Adrenal gland (tissue), 9 donors: ENCODE measurements at regions not wholly inside any gene's neighbourhood (a gene's known extent, or its start where the extent isn't known, plus 50 kb on each side); places are given as distances from the start of the nearest gene placed in this dataset.
"Not testable (repeated sequence)": the region's sequence is repeated elsewhere in the genome, so short reads cannot be mapped to it uniquely, and the experiment has no call there.

Experiments
- DNase-seq, 7 donors: peaks; one replicate each; pipeline ENCODE4 v3.0.0-alpha.2; 2019 to 2020
- H3K27ac ChIP-seq, 5 donors: fragments of 200-600 bp; sonication (generic) in 4 of 5; 1 replicate in 3 of 5; 2 replicates in 2 of 5; pipeline versions ENCODE4 v1.5.1 to v1.8.0; 2016 to 2020; ENCODE audit warnings: mild to moderate bottlenecking in 1 of 5
- H3K27me3 ChIP-seq: fragments of 200-600 bp; 2 replicates; pipeline ENCODE4 v1.8.0; 2021
- H3K36me3 ChIP-seq, 2 donors: fragments of 200-600 bp; replicated peaks in 1 of 2; 1 replicate in 1 of 2; 2 replicates in 1 of 2; pipeline versions ENCODE4 v1.5.1 to v1.8.0; 2018 to 2022
- H3K4me1 ChIP-seq, 2 donors: fragments of 200-600 bp; replicated peaks in 1 of 2; 1 replicate in 1 of 2; 2 replicates in 1 of 2; pipeline versions ENCODE4 v1.5.1 to v1.8.0; 2018 to 2021
- H3K4me3 ChIP-seq, 4 donors: fragments of 200-600 bp; sonication (generic) in 3 of 4; one replicate each; pipeline ENCODE4 v1.5.1; 2016 to 2018
- H3K9me3 ChIP-seq, 3 donors: fragments of 200-600 bp; sonication (generic) in 1 of 3; replicated peaks in 1 of 3; 1 replicate in 2 of 3; 2 replicates in 1 of 3; pipeline versions ENCODE4 v1.5.1 to v1.8.0; 2016 to 2021
- CTCF ChIP-seq, 6 experiments: fragments of 450-650 bp in 4 of 6; fragments of 200-600 bp in 2 of 6; sonication (generic) in 1 of 6; IDR thresholded peaks; 1 replicate in 5 of 6; 2 replicates in 1 of 6; pipeline versions ENCODE4 v1.5.1 to v1.8.0; 2016 to 2021; ENCODE audit warnings: antibody characterized with exemption in 6 of 6, mild to moderate bottlenecking in 2 of 6, moderate library complexity in 1 of 6
- POLR2A ChIP-seq, 2 donors: fragments of 450-650 bp; IDR thresholded peaks; one replicate each; pipeline ENCODE4 v1.6.1; 2017; ENCODE audit warnings: antibody characterized with exemption in 2 of 2, mild to moderate bottlenecking in 2 of 2, moderate library complexity in 1 of 2
- whole genome bisulfite sequencing, 4 donors: extraction: QIAGEN DNeasy Blood & Tissue Kit in 2 of 4; methylation state at CpG; one replicate each; pipeline versions ENCODE4 v1.1.5 to v1.1.7; 2013 to 2017; 5-methylcytosine and 5-hydroxymethylcytosine counted together
- intact Hi-C, 2 donors: fragments of 100-400 bp; cut with DNase I; formaldehyde crosslinking; loops; one replicate each; pipeline versions ENCODE4 v1.14.1 to v1.15.0; 2022 to 2023
- donor health status: healthy with polysubstance abuse.
- donor health status: Bipolar disorder and iron deficiency.
- donor health status: DM: yes; HTN: yes; CAD: no.
- donor health status: DM: no; HTN: no; CAD: no.
- donor health status: DM: no; HTN: no; CAD: no.

DNA sequence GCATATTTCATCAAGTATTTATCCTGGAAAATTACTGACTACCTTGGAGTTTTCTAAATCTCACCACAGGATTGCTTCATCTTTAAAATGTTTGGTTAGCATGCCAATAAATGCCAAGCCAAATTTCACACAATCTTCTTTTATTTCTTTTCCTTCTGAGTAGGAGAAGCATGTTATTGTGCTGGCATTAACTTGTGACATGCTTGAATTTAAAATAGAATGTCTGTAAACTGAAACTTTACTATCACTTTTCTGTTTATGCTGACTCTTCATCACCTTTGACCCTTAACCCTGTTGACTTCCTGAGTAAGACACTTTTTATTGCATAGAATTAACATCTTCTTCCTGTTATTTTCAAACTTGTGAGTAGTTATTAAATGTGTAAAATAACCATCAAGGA is 56.2 kb upstream of the LRRTM4 start:
- H3K4me1 ChIP-seq: no peaks in the 10 kb centered on the region
- no peak overlapping the region for H3K4me3 ChIP-seq
- intact Hi-C loops: no loop called here
- H3K27ac ChIP-seq: no peak overlapping the region
- no peak for DNase-seq
- H3K9me3 ChIP-seq: no peaks in the 10 kb centered on the region
- no peaks in the 10 kb centered on the region for H3K36me3 ChIP-seq
- no peak for TF ChIP-seq CTCF (IDR thresholded peaks at IDR 0.05)
- no peak for TF ChIP-seq POLR2A (IDR thresholded peaks at IDR 0.05)
- H3K27me3 ChIP-seq: no peaks in the 10 kb centered on the region

- H3K9me3 ChIP-seq: no peaks in the 10 kb centered on the region
- no peaks in the 10 kb centered on the region for H3K4me1 ChIP-seq
- no peaks in the 10 kb centered on the region for H3K27me3 ChIP-seq
- 60 to 71% (median 66%) methylated on average over 3 of the region's 3 CpGs for WGBS, 4 donors
- H3K27ac ChIP-seq: no peak overlapping the region
- intact Hi-C loops: no loop called here
- no peak for DNase-seq
- no peak overlapping the region for H3K4me3 ChIP-seq
- H3K36me3 ChIP-seq: no peaks in the 10 kb centered on the region
- no peak for TF ChIP-seq POLR2A (IDR thresholded peaks at IDR 0.05)
- TF ChIP-seq CTCF (IDR thresholded peaks at IDR 0.05): no peak
Observed at GRCh38 chr2:77579076-77579769, 57.0 kb upstream of the LRRTM4 start.

DNA sequence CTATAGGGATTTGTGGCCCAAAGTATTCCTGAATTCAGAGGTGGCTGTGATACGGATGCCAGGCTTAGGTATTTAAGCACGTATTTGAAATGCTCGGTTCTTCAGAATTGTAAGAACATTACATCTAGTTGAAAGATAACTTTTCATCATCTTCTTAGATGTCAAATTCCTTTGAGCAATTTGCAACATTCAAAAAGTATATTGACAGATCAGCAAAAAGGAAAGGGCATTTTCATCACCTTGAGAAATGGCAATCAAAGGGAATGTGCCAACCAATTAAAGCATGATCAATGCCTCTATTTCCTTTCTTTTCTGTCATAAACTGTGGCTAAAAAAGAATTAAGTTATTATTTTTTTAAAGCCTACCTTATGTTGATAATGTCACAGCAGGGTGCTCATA is 66.3 kb upstream of the LRRTM4 start:
- Histone ChIP-seq H3K9me3 (no peaks in the 10 kb centered on the region), H3K27me3 (no peaks in the 10 kb centered on the region), H3K4me3 (no peak overlapping the region), H3K4me1 (no peaks in the 10 kb centered on the region), H3K27ac (no peak overlapping the region), H3K36me3 (no peaks in the 10 kb centered on the region)
- intact Hi-C loops: no loop called here
- DNase-seq: no peak
- WGBS, 4 donors: 81 to 86% (median 83%) methylated on average over 3 of the region's 3 CpGs
- TF ChIP-seq POLR2A (IDR thresholded peaks at IDR 0.05) (no peak), CTCF (IDR thresholded peaks at IDR 0.05) (no peak)

- intact Hi-C loops: no loop called here
- 89 to 94% (median 93%) methylated on average over 25 to 29 of the region's 29 CpGs for WGBS, 4 donors
- no peak overlapping the region for H3K27ac ChIP-seq
- H3K4me1 ChIP-seq: no peaks in the 10 kb centered on the region
- DNase-seq: no peak
- H3K36me3 ChIP-seq: no peaks in the 10 kb centered on the region
- no peaks in the 10 kb centered on the region for H3K27me3 ChIP-seq
- H3K9me3 ChIP-seq: no peaks in the 10 kb centered on the region
- H3K4me3 ChIP-seq: no peak overlapping the region
- no peak for TF ChIP-seq CTCF (IDR thresholded peaks at IDR 0.05)
- no peak for TF ChIP-seq POLR2A (IDR thresholded peaks at IDR 0.05)
Observed at GRCh38 chr2:77590298-77590917, 68.2 kb upstream of the LRRTM4 start.

DNA sequence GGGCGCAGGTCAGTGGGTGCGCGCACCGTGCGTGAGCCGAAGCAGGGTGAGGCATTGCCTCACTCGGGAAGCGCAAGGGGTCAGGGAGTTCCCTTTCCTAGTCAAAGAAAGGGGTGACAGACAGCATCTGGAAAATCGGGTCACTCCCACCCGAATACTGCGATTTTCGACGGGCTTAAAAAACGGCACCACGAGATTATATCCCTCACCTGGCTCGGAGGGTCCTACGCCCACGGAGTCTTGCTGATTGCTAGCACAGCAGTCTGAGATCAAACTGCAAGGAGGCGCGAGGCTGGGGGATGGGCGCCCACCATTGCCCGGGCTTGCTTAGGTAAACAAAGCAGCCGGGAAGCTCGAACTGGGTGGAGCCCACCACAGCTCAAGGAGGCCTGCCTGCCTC is 70.8 kb upstream of the LRRTM4 start:
- H3K4me1 ChIP-seq, H3K9me3 ChIP-seq, intact Hi-C loops, DNase-seq, H3K27ac ChIP-seq, H3K27me3 ChIP-seq, H3K36me3 ChIP-seq, H3K4me3 ChIP-seq: not testable (repeated sequence)
- 73 to 95% (median 85%) methylated on average over 16 to 24 of the region's 24 CpGs for WGBS, 4 donors
